Spleen (tissue), 7 donors: ENCODE measurements at regions not wholly inside any gene's neighbourhood (a gene's known extent, or its start where the extent isn't known, plus 50 kb on each side); places are given as distances from the start of the nearest gene placed in this dataset.
"Not testable (repeated sequence)": the region's sequence is repeated elsewhere in the genome, so short reads cannot be mapped to it uniquely, and the experiment has no call there.

Experiments used
- CTCF ChIP-seq, 11 experiments: fragments of 200-600 bp in 7 of 11; fragments of 450-650 bp in 4 of 11; sonication (generic) in 4 of 11; IDR thresholded peaks in 8 of 11; conservative IDR thresholded peaks in 3 of 11; 1 replicate in 7 of 11; 2 replicates in 4 of 11; pipeline versions ENCODE4 v1.4.0 to v1.8.0; 2016 to 2021; ENCODE audit warnings: antibody characterized with exemption in 11 of 11, inconsistent platforms in 4 of 11, mild to moderate bottlenecking in 1 of 11
- POLR2AphosphoS5 ChIP-seq, 3 donors: sonication (generic); formaldehyde crosslinking; IDR thresholded peaks; one replicate each; pipeline ENCODE4 v1.5.1; 2017; ENCODE audit warnings: antibody characterized with exemption in 3 of 3
- donor health status: DM: no; HTN: no; CAD: no; lungs with moderate emphysema.
- donor health status: DM: no; HTN: no; CAD: no.
- donor health status: DM: no; HTN: no; CAD: no.

- TF ChIP-seq CTCF (IDR thresholded peaks at IDR 0.05 in 8 of 11, conservative IDR thresholded peaks at IDR 0.05 in 3 of 11); POLR2AphosphoS5 (IDR thresholded peaks at IDR 0.05): not testable (repeated sequence)
These were observed 52.2 kb downstream of the HOXC4 start for GRCh38 chr12:54105809-54106208.
